HG02759 (cell line): ENCODE measurements at regions not wholly inside any gene's neighbourhood (a gene's known extent, or its start where the extent isn't known, plus 50 kb on each side); places are given as distances from the start of the nearest gene placed in this dataset.
"Not testable (repeated sequence)": the region's sequence is repeated elsewhere in the genome, so short reads cannot be mapped to it uniquely, and the experiment has no call there.

Experiments used
- ATAC-seq: cut with Tn5 transposase; IDR thresholded peaks from one replicate; pipeline ENCODE4 v1.9.1; 2021; ENCODE audit warnings: mild to moderate bottlenecking, moderate library complexity; ENCODE audit not compliant: unreplicated experiment

DNA sequence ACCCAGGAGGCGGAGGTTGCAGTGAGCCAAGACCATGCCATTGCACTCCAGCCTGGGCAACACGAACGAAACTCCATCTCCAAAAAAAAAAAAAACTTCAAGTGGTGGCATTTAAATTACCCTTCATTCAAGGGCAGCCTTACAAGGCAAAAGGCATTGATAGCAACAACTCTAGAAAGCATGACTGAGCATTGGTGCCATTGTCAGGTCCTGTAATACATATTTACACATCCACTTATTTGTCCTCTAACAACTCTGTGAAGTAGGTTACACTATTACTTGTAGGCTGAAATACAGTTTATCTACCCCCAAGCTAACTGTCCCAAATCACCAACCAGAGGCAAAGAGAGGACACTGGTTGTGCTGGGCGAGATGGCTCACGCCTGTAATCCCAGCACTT is 52.7 kb upstream of the LARP1 start:
- ATAC-seq: no peak

DNA sequence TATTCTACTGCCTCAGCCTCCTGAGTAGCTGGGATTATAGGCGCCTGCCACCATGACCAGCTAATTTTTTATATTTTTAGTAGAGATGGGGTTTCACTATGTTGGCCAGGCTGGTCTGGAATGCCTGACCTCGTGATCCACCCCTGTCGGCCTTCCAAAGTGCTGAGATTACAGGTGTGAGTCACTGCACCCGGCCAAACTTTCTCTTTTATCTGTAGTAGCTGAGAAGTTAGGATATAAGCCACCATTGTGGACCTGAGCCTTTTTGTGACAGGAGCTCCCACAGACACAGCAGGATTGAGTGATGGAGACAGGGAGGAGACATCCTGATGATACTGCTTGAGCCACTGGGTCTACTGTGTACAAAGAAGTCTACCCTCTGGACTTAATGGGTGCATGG is 53.5 kb upstream of the LARP1 start:
- ATAC-seq: not testable (repeated sequence)

DNA sequence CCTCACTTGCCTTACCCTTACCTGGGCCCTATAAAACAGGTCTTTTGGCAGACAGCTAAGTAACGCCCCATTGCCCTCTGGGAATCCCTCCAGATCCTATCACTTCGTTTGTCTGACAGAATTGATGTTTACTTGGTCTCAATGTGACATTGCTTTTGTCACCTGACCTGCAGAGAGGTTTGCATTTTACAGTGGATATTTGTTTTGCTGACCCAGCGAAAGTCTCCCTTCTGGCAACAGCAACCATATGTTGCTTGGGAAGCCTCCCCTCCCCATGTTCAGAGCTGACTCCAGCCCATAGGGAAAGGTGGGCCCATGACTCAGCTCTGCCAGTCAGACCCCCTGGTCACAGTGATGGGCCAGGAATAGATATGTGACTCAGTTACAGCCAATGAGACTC is 54.0 kb upstream of the LARP1 start:
- no peak for ATAC-seq

DNA sequence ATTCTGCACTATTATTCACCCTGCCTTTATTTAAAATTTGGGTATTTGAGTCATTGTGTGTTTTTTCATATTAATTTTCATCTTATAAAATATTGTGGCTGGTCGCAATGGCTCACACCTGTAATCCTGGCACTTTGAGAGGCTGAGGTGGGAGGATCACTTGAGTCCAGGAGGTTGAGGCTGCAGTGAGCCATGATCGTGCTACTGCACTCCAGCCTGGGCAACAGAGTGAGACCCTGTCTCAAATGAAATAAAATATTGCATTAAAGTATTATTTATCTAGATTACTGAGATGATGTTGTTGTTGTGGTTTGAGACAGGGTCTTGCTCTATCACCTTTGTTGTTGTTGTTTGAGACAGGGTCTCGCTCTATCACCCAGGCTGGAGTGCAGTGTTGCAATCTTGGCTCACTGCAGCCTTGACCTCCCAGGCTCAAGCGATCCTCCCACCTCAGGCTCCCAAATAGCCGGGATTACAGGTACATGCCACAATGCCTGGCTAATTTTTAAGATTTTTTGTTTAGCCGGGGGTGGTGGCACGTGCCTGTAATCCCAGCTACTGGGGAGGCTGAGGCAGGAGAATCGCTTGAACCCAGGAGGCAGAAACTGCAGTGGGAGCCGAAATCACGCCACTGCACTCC is 54.8 kb upstream of the LARP1 start:
- not testable (repeated sequence) for ATAC-seq

DNA sequence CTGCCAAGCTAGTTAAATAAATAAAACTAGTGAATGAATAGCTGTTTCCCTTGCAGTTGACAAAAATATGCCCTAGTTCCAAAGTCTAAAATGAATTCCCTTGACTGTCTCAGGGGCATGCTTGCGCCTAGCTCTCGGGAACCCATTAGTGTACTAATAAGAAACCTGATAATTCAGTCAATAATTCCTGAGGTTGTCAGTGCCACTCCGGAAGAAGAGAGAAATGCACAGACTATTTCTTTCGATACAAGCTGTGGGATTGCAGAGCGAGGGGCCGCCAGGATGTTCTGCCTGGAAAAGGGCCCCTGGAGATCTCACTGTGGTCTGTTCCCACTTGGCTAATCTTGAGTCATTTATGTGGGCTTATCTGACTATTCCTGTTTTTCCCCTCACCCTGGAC is 56.4 kb upstream of the LARP1 start:
- no peak for ATAC-seq

DNA sequence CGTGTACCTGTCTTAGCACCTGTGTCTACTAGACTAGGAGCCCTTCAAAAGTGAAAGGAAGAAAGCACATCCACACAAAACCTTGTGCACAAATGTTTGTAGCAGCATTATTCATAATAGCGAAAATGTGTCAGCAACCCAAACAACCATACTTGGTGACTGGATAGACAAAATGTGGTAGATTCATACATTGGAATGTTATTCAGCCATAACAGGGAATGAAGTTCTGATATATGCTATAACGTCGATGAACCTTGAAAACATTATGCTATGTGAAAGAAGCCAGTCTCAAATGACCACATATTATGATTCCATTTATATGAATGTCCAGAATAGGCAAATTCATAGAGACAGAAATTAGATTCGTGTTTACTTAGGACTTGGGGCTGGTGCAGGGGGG is 57.8 kb upstream of the LARP1 start:
- ATAC-seq: no peak

DNA sequence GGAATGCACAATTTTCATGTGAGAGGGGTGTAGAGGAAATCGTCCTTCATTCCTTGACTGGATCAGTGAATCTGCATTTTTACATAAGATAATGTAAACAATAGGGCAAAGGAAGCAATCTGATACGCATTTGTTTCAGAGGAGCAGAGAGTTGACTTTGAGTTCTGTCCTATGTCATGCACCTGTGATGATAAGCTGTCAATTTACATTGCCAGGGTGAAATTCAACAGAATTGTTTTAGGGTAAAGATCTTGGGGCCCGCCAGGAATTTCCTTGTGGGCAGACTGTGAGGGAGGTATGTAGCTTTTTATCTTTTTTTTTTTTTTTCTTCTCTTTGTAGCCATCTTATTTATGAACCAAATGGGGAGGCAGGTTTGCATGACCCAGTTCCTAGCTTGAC is 58.3 kb upstream of the LARP1 start:
- no peak for ATAC-seq

DNA sequence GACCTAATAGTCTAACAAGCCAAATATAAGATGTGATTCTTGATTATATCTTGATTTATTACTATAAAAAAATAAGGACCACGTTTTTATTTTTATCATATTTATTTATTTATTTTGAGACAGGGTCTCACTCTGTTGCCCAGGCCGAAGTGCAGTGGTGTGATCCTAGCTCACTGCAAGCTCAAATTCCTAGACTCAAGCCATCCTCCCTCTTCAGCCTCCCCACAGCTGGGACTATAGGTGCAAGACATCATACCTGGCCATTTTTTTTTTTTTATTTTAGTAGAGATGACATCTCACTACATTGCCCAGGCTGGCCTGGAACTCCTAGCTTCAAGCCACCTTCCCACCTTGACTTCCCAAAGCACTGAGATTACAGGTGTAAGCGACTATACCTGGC is 61.0 kb upstream of the LARP1 start:
- no peak for ATAC-seq

DNA sequence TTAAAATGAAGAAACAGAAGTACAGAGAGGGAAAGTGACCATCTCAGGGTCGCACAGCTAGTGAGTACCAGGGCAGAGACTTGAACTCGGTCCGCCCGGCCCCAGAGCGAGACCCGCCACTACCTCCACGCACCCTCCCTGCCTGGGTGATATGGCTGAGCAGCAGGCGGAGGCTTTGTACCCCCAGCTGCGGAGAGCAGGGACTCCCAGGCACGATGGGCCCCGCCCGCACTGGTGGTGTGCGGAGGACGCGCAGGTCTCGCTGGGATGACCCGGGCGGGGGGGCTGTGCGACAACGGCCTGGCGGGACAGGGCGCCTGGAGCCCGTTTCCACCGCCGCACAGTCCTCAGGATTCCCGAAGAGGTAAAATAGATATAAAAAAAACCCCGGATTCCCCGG is 64.7 kb upstream of the LARP1 start:
- ATAC-seq: no peak

DNA sequence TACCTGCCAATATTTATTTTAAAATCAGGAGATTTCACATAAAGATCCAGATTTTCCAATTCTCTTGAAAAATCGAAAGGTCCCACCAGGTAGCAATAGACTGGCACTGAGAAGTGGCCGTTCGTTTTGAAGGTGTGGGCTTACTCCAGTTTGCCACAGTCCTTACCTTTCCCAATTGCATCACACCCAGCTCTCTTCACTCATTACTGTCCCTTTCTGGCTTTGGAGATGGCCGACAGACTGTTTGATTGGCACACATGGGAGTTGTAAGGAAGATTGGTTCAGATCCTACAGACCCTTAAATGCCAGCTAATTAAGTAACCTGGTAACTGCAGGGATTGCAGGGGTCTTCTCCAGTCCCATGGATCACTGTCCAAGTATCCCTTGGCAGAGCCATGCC is 68.7 kb upstream of the LARP1 start:
- no peak for ATAC-seq

DNA sequence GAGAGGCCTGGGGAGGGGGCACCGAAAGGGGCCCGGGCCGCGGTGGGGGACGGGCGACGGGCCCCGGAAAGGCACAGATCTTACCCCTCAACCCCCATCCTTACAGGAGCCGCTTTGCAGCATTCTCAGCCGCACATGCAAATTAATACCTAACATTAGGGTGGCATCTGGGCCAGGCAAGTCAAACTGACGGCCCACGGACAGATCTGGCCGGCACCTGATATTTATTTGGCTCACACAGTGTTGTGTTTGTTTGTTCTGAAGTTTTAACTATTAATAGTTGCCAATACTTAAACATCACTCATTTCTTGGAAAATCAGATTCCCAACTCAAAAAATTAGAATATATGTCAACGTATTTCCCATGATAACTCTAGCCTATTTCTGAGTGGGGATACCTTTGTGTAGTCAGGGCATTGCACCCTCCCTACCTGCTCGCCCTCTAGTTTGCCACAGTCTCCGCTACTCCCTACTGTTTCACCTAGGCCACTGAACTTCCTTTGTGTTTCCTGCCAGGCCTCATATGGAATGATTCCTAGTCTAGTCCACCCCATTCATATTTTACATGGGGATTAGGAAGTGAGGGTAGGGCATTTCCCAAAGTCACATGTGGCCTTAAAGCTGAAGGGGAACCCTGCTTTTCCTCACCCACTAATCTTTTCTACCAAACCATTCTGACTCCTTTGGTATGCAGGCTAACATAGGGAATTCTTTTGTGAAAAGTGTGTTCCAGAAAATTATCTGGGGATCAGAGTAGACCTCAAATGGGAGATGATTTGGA is 71.9 kb upstream of the LARP1 start:
- peak; percentile 63 for ATAC-seq

DNA sequence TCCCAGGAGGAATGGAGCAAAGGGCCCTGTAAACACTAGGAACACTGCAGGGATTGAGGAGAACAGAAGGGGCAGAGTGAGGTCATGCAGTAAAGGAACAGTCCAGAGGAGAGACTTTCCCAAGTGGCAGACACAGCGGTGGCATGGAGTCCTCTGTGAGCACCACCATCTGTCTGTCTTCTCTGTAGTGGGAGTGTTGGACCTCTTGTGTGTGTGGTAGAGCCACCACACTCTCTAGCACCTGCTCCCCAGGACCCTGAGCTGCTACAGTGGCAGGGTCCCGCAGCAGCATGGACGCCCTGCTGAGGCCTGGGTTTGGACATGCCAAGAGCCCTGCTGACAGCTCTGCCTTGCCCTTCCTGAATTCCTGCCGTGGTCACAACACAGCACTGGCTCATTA is 75.7 kb upstream of the LARP1 start:
- no peak for ATAC-seq

DNA sequence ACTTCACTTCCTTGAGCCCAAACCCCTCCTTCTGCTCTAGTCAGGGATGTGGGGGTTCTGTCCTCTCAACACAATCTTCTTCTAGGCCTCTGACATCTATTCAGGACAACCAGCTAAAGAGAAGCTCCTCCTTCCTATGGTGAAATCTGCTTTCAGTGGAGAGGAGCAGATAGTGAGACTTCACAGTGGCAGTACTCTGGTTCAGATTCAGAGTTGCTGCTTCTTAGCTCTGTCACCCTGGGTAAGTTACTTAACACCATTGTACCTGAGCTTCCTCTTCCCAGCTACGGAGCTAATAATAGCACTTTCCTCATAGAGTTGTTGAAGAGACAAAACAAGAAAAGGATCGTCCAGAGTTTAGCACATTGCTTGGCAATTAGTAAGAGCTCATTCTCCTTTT is 77.3 kb upstream of the LARP1 start:
- no peak for ATAC-seq

DNA sequence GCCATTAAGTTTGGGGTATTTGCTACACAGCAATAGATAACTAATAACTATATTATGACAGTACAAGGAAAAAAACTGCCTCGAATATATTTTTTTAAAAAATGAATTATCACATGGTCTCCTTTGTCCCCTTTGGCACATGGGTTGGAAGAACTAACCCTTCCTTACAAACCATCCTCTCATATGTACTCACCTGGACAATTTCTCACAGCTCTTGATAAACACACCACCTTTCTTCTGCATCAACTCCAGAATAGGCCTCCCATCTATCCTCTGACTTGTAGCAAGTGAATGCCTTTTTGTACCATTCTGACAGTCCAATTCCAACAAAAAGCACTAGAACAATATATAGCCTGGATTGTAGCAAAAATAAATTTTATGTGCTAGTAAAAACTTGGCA is 78.7 kb upstream of the LARP1 start:
- no peak for ATAC-seq

DNA sequence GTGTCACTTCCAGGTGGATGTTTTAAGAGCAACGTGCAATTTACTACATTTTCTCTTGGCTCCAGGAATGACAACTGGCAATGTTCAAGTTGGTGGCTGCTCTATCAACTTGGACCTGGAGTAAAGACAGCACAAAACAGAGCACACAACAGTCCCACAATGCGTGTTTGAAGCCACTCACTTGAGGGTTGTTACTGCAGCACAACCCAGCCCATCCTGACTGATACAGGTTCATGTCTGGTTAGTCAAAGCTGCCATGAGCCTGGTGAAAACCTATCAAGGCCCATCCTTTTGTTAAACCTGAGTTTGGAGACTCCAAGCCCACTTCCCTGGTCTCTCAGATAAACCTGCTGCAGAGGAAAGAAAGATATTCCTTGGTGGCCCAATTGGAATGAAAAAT is 81.1 kb upstream of the LARP1 start:
- ATAC-seq: no peak

DNA sequence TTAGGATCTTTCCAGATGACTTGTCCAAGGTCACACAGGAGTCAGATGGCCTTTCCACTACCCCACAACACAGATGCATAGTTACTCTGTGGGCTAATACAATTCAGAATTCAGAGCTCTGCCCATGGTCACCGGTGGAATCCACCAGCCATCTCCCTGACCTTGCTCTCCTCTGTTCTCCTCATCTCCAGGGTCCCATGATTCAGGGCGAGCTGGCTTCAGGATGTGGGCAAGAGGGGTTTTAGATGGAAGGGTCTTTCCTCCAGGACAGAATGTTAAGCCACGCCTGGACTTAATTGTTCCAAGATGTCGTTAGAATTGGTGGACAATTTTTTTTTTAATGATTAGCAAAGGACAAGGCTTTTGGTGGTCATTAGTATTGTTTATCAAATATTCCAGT is 81.7 kb upstream of the LARP1 start:
- no peak for ATAC-seq

DNA sequence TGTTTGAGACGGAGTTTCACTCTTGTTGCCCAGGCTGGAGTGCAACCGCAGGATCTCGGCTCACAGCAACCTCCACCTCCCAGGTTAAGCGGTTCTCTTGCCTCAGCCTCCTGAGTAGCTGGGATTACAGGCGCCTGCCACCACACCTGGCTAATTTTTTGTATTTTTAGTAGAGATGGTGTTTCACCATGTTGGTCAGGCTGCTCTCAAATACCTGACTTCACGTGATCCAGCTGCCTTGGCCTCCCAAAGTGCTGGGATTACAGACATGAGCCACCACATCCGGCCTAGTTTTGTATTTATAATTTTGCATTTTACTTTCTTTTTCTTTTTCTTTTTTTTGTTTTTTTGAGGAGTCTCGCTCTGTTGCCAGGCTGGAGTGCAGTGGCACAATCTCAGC is 85.3 kb upstream of the LARP1 start:
- not testable (repeated sequence) for ATAC-seq

DNA sequence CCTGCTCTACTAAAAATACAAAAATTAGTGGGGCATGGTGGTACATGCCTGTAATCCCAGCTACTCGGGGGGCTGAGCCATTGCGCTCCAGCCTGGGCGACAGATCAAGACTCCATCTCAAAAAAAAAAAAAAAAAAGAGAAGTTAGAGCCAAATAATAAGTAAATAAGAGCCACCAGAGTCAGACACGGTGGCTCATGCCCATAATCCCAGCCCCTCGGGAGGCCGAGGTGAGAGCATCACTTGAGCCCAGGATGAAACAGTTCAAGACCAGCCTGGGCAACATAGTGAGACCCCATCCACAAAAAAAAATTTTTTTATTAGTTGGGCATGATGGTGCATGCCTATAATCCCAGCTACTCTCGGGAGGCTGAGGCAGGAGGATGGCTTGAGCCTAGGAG is 85.8 kb upstream of the LARP1 start:
- ATAC-seq: no peak

DNA sequence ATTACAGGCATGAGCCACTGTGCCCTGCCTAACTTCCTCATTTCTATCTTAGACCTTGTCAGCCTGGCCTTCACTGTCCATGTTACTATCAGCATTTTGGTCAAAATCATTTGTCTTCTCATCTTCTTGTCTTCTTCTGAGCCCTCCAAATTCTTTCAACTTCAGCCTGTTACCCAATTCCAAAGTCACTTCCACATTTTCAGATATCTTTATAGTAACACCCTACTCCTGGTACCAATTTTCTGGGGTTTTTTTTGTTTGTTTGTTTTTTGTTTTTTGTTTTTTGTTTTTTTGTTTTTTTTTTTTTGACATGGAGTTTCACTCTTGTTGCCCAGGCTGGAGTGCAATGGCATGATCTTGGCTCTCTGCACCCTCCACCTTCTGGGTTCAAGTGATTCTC is 90.3 kb upstream of the LARP1 start:
- no peak for ATAC-seq

DNA sequence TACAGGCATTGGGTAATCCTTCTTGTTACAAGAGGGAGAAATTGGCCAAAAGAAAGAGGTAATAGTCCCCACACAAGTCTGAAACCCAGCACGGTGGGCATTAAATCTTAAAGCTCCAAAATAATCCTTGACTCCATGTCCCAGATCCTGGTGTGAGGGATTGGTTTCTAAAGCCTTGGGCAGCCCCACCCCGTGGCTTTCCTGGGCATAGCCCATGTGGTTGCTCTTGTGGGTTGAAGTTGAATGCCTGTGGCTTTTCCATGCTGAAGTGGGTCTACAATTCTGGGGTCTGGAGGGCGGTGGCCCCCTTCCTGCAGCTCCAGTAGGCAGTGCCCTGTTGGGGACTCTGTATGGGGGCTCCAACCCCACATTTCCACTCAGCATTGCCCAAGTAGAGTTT is 91.8 kb upstream of the LARP1 start:
- ATAC-seq: no peak

DNA sequence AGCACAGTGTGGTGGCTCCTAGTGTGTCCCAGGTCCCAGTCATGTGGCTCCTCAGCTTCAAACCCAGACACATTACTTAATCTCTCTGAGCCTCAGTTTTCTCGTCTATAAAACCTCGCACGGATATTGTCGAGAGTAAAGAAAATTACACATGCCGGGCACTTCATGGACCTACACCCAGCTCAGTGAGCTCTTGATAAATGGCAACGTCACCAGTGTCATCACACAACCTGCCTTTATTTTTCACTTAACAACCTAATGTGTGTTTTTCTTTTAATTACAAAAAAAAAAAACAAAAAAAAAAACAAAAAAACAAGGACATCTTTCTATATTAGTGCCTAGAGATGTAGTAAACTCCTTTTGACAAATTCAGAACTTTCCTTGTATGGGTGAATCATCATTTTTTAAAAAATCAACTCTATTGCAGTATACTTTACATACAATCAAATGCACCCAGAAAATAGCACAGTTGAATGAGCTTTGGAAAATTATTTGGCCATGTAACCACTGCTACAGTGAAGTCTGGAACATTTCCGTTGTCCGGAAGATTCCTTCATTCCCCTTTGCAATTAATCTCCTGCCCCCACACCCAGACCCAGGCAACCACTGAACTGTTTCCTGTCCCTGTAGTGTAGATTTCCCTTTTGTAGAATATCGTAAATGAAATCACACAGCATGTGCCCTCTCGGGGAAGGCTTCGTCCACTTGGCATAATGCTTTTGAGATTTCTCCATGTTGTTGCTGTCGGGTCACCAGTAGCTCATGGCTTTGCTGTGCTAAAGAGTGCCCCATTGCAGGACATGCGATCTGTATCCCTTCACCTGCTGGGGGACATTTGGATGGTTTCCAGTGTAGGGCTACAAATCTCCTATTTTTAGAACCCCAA is 100.4 kb upstream of the LARP1 start:
- no peak for ATAC-seq
